GM21528 (cell line): ENCODE measurements at regions not wholly inside any gene's neighbourhood (a gene's known extent, or its start where the extent isn't known, plus 50 kb on each side); places are given as distances from the start of the nearest gene placed in this dataset.

Experiments used
- ATAC-seq: cut with Tn5 transposase; IDR thresholded peaks from one replicate; pipeline ENCODE4 v1.9.1; 2021; ENCODE audit warnings: mild to moderate bottlenecking, moderate library complexity; ENCODE audit not compliant: unreplicated experiment, low FRiP score

DNA sequence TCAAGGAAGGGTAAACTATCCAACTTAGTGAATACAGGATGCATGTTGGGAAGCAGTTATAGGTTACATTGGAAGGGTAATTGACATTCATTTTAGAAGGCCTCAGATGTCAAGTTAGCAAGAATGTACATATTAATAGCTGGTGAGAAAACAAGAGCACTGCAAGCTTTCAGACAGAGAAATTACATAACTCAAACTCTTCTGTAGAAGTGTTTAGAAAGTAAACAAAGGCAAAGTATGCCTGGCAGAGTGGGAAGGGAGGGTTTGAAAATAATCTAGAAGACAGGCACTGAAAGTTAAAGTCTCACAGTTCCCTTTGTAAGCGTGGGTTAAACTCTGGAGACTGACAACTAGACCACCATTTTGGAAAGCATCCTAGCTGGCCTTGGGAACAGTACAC is 406.2 kb downstream of the ANKRD50 start:
- no peak for ATAC-seq

DNA sequence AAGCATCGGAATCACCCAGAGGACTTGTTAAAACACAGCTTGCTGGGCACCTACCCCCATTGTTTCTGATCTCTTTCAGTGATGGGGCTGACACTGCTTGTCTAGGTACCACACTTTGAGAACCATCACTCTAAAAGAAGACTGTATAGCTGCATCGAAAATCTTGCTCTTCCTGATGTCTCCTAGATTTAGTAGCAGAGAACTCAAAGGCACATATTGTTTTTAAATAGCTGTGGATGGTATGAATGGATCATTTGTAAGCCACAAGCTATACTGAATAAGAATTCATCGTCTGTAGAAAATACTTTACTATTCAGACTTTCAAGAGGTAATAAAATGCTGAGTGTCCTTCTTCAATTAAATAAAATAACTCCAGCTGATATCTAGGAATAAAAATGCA is 405.4 kb downstream of the ANKRD50 start:
- no peak for ATAC-seq

DNA sequence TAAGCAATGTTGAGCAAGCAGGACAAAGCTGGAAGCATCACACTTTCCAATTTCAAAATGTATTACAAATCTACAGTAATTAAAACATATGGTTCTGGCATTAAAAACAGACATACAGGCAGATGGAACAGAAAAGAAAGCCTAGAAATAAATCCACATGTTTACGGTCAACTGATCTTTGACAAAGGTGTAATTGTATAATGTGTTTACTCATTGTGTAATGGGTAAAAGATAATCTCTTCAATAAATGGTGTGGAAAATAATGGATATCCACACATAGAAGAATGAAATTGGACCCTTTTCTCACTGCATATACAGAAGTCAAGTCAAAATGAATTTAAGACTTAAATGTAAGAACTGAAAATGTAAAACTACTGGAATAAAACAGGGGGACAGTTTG is 394.2 kb downstream of the ANKRD50 start:
- no peak for ATAC-seq

DNA sequence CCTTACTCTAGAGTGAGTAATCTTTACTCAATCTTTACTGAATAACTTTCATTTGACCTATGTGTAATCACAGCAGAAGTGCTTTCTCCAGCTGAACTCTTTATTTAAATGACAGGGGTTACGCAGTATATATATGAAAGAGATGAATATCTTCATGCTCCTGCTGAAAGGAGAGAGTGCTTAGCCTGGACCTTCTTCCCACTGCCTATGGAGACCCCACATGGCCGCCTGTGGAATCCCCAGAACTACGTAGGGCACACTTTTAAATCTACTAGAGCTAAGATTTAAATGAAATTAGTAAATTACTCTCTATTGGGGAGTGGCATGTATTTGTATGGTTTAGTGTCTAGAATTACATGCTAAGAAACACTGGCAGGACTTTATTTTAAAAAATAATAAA is 391.2 kb downstream of the ANKRD50 start:
- ATAC-seq, result no peak

DNA sequence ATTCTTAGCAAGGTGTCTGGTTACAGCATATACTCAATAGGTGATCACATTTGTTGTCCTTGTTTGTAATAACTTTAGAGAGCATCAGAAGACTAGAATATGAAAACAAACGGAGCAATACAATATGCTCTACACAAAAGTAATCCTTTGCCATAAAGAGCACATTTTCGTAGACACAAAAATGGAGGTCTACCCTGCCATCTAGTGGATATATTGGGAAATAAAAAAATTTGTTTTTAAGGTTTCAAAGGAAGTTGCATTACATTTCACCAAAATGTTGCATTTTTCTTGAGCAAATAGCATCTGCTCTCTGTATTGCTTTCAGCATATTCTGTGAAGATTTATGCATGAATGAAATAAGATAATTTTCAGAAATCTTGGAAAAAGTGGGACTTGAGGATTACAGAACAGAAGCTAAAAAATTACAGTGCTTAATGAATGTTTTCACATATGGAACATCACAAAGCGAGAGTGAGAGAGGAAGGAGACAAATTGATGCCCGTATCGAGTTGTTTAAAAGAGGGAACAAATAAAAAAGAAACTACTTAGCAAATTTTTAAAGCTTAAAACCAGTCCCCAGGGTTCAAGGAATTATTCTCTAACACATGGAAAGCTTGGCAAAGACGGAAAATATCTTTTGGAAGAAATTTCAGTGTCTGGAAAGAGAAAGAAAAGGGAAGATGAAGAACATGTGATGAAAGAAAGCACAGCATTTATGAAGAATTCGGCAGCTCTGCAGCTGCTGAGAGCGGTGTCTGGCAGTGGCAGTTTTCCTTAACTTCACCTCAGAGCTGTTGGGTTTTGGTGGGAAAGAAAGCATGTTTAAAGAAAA is 390.1 kb downstream of the ANKRD50 start:
- ATAC-seq, result peak; percentile 79

DNA sequence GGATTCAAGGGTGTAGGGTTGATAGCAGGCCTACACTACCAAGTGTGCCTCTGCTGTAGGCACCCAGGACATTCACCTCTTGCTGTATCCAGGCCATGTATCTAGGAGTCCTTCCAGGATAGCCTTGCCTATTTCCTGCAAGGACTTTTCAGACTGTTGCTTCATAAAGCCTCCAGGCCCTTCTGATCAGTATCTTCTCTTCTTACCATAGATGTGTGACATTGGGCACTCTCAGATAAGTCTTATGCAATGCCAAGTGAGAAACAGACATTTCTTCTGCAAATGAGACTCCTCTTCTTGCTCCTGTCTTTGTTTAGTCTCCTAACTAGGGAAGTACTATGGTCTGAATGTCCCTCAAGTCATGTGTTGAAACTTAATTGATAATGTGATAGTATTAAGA is 386.8 kb downstream of the ANKRD50 start:
- no peak for ATAC-seq

DNA sequence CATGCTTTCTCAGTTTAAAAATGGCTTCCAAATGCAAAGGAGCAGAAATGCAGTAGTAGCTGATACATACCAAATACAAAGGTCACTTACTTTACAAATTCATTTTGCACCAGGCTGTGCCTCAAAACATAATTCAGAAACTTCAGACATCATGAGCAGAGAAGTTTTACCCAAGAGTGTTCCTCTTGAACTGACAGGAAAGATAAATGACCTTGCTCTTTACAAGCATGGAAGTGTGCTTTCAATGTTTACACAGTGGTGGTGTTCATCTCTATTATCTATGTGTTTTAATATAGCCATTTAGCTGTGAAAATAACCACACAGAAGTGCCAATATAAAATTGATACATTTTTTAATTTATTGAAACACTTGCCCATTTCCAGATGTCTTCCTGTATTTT is 383.4 kb downstream of the ANKRD50 start:
- ATAC-seq, result no peak

DNA sequence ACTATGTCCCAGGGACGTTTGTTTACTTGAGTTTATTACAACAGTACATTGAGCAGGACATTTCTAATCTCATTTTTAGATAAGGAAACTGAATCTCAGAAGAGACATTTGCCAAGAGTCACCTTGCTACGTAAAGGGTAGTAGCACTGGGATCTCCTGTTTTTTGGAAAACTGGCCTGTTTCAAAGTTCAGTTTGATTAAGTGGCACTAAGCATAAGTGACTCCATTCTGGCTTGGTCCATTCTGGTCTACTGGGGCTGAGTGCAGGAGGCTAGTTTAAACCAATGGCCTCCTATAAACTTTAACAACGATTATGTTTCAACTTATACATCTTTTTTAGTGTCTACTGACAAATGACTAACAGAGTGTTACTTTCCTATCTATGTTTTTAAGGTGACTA is 382.5 kb downstream of the ANKRD50 start:
- ATAC-seq, result no peak

DNA sequence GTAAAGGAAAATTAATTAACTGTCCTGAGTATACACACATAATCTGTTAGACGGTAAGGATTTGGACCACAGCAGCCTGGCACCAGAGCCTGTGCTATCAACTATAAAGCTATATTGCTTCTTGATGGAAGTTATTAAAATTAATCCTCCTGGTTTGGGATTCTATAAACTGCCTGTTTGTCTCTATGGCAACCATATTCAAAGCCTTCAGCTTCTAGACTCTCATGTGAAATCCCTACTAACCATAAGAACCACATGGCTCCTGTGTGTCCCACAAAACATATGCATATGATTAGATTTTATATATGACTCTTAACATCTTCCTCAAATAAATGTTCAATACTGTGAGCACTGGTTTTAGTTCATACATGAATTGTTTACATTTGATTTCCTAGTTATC is 380.8 kb downstream of the ANKRD50 start:
- ATAC-seq, result no peak

DNA sequence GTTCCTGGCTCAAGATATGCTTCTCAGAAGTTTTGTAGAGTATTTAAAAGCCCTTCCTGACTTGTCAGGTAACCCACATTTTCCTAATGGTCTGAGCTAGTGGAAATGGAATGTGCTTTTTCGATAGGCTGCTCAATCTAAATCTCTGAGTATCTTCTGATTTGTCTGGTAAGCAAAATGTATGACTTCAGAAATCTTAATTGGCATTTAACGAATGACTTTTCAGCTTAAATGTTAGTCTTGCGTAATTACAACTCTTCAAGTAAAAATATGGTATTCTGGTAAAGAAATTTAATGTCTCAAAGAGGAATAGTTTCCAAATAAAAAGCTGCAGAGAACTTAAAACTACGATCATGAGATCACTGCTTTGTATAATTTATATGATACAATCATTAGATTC is 379.1 kb downstream of the ANKRD50 start:
- no peak for ATAC-seq

DNA sequence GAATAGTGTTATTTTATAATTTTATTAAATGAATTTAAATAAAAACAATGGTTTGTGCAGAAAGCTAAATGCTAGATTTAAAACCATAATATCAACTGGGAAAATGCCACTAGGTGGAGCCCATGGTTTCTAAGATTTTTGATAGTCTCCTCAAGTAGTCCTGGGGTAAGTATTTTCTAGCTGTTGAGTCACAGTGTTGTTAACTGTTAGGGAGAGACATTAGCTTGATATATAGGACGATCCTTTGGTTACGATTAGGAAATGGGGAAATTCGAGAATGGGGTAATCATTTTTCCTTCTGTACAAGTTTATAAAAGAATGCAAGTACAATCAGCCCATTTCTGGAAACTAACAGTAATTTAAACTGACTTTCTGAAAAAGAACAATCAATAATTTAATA is 378.4 kb downstream of the ANKRD50 start:
- no peak for ATAC-seq

DNA sequence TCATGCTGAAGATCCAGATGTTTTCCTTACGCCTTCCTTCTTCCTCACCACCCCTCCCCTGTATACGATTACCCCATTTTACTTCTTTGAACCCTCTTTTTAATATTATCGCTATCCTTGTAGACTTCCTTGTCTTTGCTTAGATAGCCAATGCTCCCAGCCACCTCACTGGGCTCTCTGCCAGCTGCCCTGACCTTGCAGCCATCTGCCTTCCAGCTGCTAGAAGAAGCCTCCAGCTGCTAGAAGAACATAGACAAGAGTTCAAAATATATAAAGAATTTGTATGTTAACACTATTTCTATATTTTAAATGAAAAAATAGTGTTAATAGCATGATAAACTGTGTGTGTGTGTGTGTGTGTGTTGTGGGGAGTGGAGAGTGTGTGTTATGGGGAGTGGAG is 374.7 kb downstream of the ANKRD50 start:
- ATAC-seq, result no peak

DNA sequence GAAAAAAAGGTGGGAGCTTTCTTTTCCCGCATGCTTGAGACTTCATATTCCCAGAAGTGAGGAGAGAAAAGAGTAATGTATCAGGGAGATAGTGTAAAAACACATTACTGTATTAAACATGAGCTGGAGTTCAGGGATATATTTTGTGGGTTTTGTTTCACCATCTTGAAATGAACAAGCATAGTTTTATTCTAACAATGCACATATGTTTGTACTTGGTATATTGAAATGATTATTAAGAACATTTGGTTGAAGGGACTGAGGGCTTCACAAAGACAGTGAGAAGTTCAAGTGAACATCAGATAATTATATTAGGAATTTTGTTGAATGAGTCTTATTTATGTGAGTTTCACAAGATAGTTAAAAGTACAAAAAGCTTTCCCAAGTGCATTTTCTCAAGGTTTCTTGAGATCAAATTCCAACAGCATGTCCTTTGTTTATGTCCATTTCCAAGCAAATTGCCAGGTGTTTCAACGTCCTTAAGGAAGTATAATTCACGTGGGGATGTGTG is 368.8 kb downstream of the ANKRD50 start:
- no peak for ATAC-seq

DNA sequence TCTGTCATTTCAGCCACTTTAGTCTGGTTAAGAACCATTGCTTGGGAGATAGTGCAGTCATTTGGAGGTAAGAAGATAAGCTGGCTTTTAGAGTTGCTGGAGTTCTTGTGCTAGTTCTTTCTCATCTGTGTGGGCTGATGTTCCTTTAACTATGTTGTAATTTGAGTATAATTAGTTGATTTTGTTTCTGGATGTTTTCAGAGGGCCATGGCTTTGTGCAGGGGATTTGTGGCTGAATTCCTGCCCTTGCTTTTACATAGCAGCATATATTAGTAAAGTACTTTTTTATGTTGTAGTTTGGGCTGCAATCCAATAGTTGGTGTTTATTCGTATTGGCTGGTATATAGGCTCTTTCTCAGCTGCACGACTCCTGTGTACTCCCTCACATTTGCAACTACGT is 339.6 kb downstream of the ANKRD50 start:
- ATAC-seq, result no peak

DNA sequence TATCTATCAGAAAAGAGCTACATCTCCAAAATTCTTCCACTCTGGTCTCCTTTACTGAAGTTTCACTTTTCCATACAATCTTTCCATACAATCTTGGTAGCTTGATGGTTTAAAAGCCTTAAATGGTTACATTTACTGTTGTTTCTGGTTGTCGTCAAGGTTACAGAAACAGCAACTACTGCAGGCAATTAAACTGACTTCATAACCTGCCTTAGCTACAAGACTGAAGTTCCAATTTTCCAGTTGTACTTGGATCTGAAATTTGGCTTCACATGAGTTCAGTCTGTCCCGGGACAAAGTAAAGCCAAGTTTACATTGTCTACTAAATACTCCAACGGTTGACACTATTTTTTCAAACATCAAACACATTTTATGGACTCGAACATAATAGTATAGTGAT is 326.4 kb downstream of the ANKRD50 start:
- ATAC-seq, result no peak

DNA sequence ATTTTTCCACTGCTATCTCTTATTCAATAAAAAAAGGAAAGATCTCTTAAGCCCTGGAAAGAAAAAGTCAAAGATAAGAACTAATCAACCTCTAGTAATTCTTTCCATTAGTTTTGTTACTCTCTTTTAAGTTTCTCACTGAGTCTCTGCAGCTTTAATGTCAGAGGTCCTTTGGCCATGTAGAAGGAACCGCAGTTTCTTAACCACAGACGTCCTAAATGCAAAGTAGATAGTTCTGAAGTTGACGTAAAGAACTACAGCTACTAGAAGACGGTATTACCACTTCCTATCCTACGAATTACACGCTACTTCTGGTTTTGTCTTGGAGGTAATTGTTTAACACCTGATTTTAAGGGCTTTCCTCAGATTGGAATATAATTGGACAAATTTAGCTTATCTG is 325.9 kb downstream of the ANKRD50 start:
- no peak for ATAC-seq

DNA sequence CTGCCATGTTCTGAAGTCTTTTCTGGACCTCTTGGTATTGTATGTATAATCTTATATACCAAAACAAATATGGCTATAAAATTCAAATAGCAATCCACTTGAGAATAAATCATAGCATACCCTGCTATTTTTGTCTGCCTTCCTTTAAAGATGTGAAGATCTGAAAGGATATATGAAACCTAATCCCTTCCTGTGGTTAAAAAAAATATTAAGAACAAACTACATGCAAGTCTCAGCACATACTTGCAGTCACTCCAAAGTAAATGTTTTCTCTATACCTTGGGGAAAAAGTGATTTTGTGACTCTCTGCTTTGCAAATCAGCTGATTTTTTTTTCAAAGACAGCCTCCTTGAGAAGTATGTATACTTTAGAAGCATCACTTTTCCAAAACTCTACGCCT is 322.9 kb downstream of the ANKRD50 start:
- no peak for ATAC-seq

DNA sequence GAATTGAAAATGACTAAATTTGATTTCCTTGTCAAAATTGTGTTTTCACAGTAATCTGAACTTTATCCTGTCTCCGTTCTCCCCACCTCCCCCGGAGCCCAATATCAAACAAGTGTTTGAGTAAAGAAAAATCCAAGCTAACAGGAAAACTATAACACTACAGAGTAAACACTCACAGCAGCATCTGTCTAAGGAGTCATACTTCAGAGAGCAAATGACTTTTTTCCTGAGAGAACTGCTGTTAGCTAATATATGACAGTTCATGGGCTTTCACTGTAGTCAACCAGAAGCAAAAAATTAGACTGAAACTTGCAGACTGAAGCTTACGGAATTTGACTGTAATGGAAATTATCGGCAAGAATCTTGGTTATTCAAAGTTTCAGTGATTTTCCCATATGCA is 321.7 kb downstream of the ANKRD50 start:
- ATAC-seq, result no peak

DNA sequence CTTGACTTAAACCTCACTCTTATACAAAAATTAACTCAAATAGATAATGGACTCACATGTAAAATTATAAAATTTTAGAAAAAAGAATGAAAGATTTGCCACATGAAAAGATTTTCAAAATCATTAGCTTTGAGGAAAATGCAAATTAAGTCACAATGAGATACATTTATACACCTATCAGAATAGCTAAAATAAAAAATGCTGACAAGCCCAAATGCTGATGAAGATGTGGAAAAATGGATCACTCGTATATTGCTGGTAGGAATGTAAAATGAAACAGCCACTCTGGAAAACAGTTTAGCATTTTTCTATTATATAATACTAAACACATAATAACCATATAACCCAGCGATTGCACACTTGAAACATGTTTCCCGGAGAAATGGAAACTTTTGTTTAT is 316.2 kb downstream of the ANKRD50 start:
- ATAC-seq, result no peak

DNA sequence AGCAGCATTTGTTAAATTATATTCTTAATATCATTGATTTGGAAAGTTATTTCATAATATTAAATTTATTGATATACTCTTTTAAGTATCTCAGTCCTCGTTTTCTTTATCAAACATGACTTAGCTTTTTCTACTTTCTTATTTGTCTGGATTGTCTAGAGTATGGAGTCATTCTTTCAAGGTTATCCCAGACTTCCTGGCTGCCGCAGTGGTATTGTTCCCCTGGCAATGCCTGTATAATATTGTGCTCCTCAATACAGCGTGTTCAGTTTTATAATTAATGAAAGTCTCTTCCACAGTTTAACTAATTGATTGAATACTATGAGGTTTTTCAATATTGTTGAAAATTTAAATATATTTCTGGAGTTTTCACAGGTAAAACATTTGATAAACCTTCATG is 310.9 kb downstream of the ANKRD50 start:
- no peak for ATAC-seq

DNA sequence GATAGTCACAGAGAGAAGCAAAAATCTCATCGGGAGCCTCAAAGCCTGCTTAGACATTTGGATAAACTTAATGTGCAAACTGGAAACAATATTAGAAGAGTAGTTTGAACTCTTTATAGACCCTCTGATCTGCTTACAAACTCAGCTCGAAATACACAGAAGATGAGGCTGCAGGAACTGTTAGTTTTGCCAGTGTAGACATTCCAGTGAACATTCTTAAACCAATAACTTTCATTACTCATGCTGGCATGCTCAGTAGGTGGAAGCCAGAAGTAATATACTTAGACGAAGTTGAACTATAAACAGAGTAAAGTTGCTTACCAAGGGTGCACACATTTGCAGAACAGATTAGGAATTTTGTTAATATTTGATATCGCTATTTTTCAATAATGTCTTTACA is 303.5 kb downstream of the ANKRD50 start:
- no peak for ATAC-seq

DNA sequence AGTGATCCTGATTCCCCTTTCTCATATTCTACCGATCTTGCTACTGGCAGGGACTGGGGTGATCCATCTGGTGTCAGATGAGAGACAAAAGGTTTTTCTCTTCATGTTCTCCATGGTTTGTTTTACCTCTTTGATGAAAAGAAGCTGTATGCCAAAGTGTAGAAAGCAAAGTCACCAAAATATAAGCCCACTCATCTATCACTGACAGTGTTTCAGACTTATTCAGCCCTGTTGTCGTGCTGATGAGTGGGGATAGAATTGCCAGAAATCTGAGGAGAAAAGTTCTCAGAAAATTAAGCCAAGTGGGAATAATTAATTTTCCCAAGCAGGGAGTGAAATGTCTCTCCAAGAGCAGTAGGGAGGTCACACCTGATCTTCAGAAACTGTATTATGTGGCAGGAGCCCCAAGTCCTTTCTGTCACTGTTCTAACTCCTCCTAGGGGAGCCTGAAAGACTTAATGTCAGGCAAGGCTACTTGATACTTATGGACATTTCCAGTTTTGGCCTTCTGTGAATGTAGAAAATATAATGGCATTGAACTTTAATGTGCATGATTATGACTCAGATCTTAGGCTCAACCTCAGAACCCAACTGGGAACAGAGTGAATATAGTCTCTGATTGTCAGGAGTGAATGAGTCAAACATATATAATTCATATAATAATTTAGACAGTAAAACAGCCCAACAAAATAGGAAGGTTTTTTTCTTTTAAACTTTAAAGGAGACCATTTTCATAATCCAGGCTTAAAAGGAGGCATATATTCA is 298.1 kb downstream of the ANKRD50 start:
- no peak for ATAC-seq
